ENCODE measurements at regions not wholly inside any gene's neighbourhood (a gene's known extent, or its start where the extent isn't known, plus 50 kb on each side); places are given as distances from the start of the nearest gene placed in this dataset.
"Not testable (repeated sequence)": the region's sequence is repeated elsewhere in the genome, so short reads cannot be mapped to it uniquely, and the experiment has no call there.

DNA sequence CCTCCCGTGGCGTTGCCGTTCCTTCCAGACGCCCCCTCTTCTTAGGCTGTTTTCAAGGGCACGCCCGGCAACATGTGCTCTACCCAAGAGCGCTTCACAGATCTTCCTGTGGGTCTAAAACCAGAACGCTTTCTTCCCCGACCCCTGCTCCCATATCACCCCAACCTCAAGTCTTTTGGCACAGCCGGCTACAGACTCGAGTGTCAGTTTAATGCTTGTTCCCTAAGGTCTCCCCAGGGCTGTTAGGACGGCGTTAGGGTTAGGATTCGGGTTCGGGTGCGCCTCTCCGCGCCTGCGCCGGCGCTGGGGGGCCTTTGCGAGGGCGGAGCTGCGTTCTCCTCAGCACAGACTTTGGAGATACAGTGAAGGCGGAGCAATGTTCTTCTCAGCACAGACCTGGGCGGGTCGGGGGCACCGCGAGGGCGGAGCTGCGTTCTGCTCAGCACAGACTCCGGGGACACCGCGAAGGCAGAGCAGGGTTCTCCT is 274.7 kb downstream of the CCDC74A start:
- TF ChIP-seq, protein P1, sequence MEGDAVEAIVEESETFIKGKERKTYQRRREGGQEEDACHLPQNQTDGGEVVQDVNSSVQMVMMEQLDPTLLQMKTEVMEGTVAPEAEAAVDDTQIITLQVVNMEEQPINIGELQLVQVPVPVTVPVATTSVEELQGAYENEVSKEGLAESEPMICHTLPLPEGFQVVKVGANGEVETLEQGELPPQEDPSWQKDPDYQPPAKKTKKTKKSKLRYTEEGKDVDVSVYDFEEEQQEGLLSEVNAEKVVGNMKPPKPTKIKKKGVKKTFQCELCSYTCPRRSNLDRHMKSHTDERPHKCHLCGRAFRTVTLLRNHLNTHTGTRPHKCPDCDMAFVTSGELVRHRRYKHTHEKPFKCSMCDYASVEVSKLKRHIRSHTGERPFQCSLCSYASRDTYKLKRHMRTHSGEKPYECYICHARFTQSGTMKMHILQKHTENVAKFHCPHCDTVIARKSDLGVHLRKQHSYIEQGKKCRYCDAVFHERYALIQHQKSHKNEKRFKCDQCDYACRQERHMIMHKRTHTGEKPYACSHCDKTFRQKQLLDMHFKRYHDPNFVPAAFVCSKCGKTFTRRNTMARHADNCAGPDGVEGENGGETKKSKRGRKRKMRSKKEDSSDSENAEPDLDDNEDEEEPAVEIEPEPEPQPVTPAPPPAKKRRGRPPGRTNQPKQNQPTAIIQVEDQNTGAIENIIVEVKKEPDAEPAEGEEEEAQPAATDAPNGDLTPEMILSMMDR (IDR thresholded peaks at IDR 0.05) = not testable (repeated sequence)
- not testable (repeated sequence) for TF ChIP-seq POLR2AphosphoS5 (IDR thresholded peaks at IDR 0.05; ENCODE audit: insufficient read depth in 1 of 2, low read depth in 1 of 2)
